HG03575 (cell line): ENCODE measurements at regions not wholly inside any gene's neighbourhood (a gene's known extent, or its start where the extent isn't known, plus 50 kb on each side); places are given as distances from the start of the nearest gene placed in this dataset.
"Not testable (repeated sequence)": the region's sequence is repeated elsewhere in the genome, so short reads cannot be mapped to it uniquely, and the experiment has no call there.

Source experiments
- ATAC-seq: cut with Tn5 transposase; IDR thresholded peaks from one replicate; pipeline ENCODE4 v1.9.1; 2021; ENCODE audit not compliant: unreplicated experiment, insufficient number of reproducible peaks, low FRiP score; ENCODE audit errors: extremely low read depth

- ATAC-seq, result no peak
Observed at GRCh38 chr2:14749884-14750283, 117.4 kb downstream of the LRATD1 start.

DNA sequence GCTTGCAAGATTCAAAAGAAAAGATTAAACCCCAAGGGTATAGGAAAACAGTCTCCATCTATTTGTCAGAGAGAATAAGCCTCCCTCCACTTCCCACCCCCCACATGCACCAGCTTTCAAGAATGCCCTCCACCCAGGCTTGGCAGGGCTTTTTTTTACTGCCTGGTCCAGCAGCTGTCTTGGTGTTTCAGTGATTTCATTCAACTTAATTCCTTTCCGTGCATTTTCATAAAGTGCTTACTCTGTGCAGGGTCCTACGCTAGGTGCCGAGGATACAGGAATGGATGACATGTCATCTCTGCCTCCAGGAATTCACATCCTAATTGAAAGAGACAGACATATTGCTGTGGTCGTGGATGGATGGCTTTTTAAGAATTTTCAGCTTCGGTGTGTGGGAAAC lies 117.9 kb downstream of the LRATD1 start:
- ATAC-seq, result no peak

- ATAC-seq, result no peak
Observed at GRCh38 chr2:14751581-14751980, 119.1 kb downstream of the LRATD1 start.

DNA sequence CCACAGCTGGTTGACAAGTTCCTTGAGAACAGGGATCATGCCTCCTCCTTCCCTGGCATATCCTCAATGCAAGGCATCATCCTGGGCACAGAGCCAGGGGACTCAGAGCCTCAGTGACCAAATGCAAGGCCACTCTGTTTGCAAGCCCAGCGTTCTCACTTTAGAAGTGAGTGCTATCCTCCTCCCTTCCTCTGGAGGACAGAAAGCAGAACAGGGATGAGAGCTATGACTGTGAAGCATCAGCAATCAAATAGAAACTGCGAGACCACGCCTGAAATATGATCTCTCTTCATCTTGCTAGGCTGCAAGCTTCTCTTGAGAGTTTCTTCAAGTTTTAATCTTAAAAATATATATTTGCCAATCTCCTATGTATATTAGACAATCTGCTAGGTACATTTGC lies 119.8 kb downstream of the LRATD1 start:
- no peak for ATAC-seq

GRCh38 chr2:14756122-14756541 lies 123.6 kb downstream of the LRATD1 start:
- ATAC-seq, result no peak

GRCh38 chr2:14756981-14757657 lies 124.6 kb downstream of the LRATD1 start:
- ATAC-seq, result no peak

GRCh38 chr2:14759082-14759481 lies 126.6 kb downstream of the LRATD1 start:
- ATAC-seq, result no peak

DNA sequence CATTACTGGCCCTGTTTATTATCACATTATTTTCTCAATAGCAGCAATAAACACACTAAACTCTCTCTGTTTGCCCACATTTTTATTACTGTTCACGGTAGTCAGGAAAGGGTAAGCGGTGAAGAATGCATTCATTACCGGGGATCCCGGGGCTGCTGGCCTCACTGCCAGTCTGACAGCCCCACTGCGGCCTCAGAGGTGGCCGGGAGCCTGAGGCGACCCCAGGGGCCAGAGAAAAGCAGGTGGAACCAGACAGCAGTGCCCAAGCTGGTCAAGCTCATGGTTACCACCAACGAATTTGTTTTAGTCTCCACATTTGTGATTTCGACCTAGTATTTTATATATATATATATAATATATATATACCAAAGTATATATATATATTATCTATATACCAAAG lies 127.7 kb downstream of the LRATD1 start:
- ATAC-seq, result no peak

- ATAC-seq, result no peak
Observed at GRCh38 chr2:14761118-14761517, 128.6 kb downstream of the LRATD1 start.

DNA sequence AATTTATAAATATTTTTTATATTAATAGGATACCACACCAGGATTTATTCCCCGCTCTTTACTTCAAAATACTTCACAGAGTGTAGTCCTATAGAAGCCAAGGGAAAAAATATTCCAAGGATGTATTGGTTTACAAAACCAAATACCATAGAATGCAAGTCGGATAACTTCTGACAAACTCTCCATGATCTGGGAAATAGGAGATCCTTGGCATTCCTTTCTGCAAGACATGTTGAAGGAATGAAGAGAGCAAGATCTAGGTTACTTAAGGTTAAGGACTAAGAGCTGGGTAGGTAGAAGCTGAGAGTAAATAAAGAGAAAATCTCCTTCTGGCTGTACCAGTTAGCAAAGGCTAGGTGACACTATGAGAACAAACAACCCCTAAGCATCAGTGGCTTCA lies 141.2 kb downstream of the LRATD1 start:
- no peak for ATAC-seq

GRCh38 chr2:14774436-14774968 lies 142.0 kb downstream of the LRATD1 start:
- ATAC-seq, result no peak

- no peak for ATAC-seq
Observed at GRCh38 chr2:14776216-14776615, 143.7 kb downstream of the LRATD1 start.

- ATAC-seq, result no peak
Observed at GRCh38 chr2:14778015-14778414, 145.5 kb downstream of the LRATD1 start.

DNA sequence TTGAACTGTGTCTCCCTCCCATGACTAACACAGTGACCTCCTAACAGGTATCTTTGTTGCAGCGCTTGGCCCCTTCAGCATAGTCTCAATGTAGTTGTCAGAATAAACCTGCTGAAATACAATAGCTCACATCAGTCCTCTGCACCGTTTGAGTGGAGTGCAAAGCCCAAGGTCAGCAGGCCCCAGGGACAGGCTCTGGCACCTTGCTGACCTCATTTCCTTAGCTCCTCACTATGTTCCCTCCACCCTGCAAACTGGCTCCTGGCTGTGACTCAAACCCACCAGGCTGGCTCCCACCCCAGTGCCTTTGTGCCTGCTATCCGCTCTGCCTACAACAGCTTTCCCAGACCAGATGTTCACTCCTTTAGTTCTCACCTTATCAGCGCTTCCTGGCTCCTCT lies 146.7 kb downstream of the LRATD1 start:
- no peak for ATAC-seq

DNA sequence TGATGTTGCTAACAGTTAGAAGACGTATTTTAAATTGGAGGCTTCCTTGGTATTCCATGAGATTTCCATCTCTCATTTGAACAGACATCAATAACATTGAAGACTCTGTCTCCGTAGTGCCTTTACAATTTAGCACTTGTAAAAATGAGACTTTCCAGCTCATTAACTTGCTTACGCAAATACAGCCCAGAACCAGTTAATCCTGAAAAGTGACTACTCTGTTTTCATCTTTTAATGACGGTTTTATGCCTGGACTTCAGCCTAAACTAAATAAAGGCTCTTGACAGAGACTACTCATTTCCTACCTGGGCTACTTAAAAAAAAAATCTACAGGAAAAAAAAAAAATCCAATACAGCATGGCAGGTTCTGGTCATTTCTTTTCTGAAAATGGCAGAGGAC lies 148.6 kb downstream of the LRATD1 start:
- ATAC-seq, result no peak

- ATAC-seq, result not testable (repeated sequence)
Observed at GRCh38 chr2:14788814-14789213, 156.3 kb downstream of the LRATD1 start.

GRCh38 chr2:14790041-14790640 lies 157.6 kb downstream of the LRATD1 start:
- no peak for ATAC-seq

- no peak for ATAC-seq
Observed at GRCh38 chr2:14803994-14804393, 171.5 kb downstream of the LRATD1 start.

GRCh38 chr2:14804902-14805301 lies 172.4 kb downstream of the LRATD1 start:
- no peak for ATAC-seq

DNA sequence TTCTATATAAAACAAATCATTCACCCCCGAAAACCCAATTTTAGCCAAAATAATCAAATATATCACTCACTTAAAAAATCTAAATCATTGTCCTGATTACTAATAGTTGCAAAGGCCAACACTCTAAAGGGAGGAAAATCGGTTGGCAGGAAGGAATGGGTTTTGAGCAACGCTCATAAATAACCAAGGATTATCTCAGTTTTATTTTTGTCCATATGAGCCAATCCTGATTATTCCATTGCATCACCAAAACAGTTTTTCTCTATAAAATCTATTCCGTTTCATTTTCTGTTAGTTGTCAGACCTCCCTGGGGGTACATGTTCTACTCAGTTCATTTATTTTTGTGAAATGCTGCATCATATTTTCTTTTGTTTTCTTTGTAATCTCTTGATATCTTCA lies 174.1 kb downstream of the LRATD1 start:
- no peak for ATAC-seq

DNA sequence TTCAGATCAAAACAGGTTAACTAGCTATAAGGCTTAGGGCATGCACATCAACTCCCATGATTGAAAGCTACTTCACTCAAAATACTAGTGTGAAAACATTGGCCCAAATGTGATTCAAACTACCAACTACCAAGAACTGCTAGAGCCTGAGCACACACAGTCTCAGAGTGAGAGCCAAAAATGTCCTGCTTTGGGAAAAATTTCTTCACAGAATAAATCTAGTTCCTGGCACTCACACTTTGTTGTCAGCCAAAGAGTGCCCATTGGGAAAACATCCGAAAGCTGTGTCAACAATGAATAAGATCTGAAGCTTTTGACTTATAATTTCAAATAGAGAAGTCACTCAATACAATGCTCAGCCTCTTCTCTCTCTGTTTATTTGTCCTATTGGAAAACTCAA lies 182.7 kb downstream of the LRATD1 start:
- ATAC-seq, result no peak
